K562 (cell line): ENCODE measurements at regions not wholly inside any gene's neighbourhood (a gene's known extent, or its start where the extent isn't known, plus 50 kb on each side); places are given as distances from the start of the nearest gene placed in this dataset.

Experiments
- CBX2 ChIP-seq: fragments of 200-600 bp; sonication (generic); IDR thresholded peaks from one replicate; pipeline ENCODE4 v1.6.1; 2012; ENCODE audit warnings: mild to moderate bottlenecking, low read length, inconsistent platforms; ENCODE audit not compliant: insufficient read depth, poor library complexity, severe bottlenecking
- ETS2 ChIP-seq: IDR thresholded peaks from 2 replicates; pipeline ENCODE4 v1.6.1; 2016; ENCODE audit warnings: borderline replicate concordance, missing genetic modification characterization, mild to moderate bottlenecking, moderate library complexity, missing compliant biosample characterization; ENCODE audit not compliant: poor library complexity, severe bottlenecking
- EZH2 ChIP-seq: IDR thresholded peaks from 2 replicates; pipeline ENCODE4 v1.6.1; 2012; ENCODE audit warnings: low read depth, mild to moderate bottlenecking, inconsistent platforms, low read length, borderline replicate concordance
- LEF1 ChIP-seq: fragments of 450-650 bp; IDR thresholded peaks from 2 replicates; pipeline ENCODE4 v1.6.1; 2016; ENCODE audit warnings: mild to moderate bottlenecking
- SMAD2 ChIP-seq: fragments of 150-350 bp; IDR thresholded peaks from 2 replicates; pipeline ENCODE4 v1.6.1; 2014; ENCODE audit warnings: low read depth, mild to moderate bottlenecking, low read length
- TAF1 ChIP-seq: IDR thresholded peaks from 2 replicates; pipeline ENCODE4 v1.6.1; 2011; ENCODE audit warnings: mild to moderate bottlenecking, low read length, moderate library complexity; ENCODE audit not compliant: insufficient read depth, control insufficient read depth, severe bottlenecking; ENCODE audit errors: extremely low read depth
- ZNF347 ChIP-seq: fragments of 450-650 bp; formaldehyde crosslinking; IDR thresholded peaks from 2 replicates; pipeline ENCODE4 v1.4.0; 2020; ENCODE audit warnings: low read depth, mild to moderate bottlenecking, moderate library complexity
- TF ChIP-seq, protein P1 (sequence below), 3 experiments: IDR thresholded peaks in 2 of 3; conservative IDR thresholded peaks in 1 of 3; 2 replicates each; pipeline ENCODE4 v1.5.1; 2011 to 2012; ENCODE audit warnings: low read length in 3 of 3, mild to moderate bottlenecking in 3 of 3, control low read depth in 2 of 3, improper control_type of control experiment in 1 of 3, inconsistent platforms in 1 of 3, low read depth in 1 of 3, mixed read lengths in 1 of 3, moderate library complexity in 1 of 3; ENCODE audit not compliant: insufficient read depth in 2 of 3

GRCh38 chr3:127423856-127424765 lies 136.3 kb upstream of the PRR20G start:
- TF ChIP-seq LEF1 (no peak), TAF1 (no peak), ZNF347 (CRISPR knock-in tag) (no peak), ETS2 (tag) (no peak), CBX2 (no peak), EZH2 (no peak), SMAD2 (no peak)
- TF ChIP-seq, protein P1, sequence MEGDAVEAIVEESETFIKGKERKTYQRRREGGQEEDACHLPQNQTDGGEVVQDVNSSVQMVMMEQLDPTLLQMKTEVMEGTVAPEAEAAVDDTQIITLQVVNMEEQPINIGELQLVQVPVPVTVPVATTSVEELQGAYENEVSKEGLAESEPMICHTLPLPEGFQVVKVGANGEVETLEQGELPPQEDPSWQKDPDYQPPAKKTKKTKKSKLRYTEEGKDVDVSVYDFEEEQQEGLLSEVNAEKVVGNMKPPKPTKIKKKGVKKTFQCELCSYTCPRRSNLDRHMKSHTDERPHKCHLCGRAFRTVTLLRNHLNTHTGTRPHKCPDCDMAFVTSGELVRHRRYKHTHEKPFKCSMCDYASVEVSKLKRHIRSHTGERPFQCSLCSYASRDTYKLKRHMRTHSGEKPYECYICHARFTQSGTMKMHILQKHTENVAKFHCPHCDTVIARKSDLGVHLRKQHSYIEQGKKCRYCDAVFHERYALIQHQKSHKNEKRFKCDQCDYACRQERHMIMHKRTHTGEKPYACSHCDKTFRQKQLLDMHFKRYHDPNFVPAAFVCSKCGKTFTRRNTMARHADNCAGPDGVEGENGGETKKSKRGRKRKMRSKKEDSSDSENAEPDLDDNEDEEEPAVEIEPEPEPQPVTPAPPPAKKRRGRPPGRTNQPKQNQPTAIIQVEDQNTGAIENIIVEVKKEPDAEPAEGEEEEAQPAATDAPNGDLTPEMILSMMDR (IDR thresholded peaks at IDR 0.05 in 2 of 3, conservative IDR thresholded peaks at IDR 0.05 in 1 of 3; ENCODE audit: insufficient read depth in 2 of 3, low read depth in 1 of 3, low read length in 3 of 3): no peak
